ENCODE measurements at regions not wholly inside any gene's neighbourhood (a gene's known extent, or its start where the extent isn't known, plus 50 kb on each side); places are given as distances from the start of the nearest gene placed in this dataset.

GRCh38 chr2:181781078-181781786, 100.9 kb upstream of the NEUROD1 start:
- Histone ChIP-seq H3K9me3 (ENCODE audit: low read length) (no peaks in the 10 kb centered on the region), H3K4me2 (ENCODE audit: low read length) (no peak overlapping the region), H3K27ac (ENCODE audit: low read depth, low read length, poor library complexity, severe bottlenecking) (no peak overlapping the region), H3K4me3 (ENCODE audit: low read depth, low read length, poor library complexity, severe bottlenecking) (no peak overlapping the region), H3K9me2 (ENCODE audit: insufficient read depth, low read length) (no peaks in the 10 kb centered on the region), H4K20me1 (ENCODE audit: insufficient read depth, low read length) (no peaks in the 10 kb centered on the region), H3K36me3 (ENCODE audit: insufficient read depth, low read length) (no peaks in the 10 kb centered on the region), H2AFZ (ENCODE audit: low read length) (no peak overlapping the region), H3K79me2 (ENCODE audit: insufficient read depth, low read depth, low read length) (no peaks in the 10 kb centered on the region), H3K4me1 (ENCODE audit: insufficient read depth, low read length, poor library complexity, severe bottlenecking) (no peaks in the 10 kb centered on the region)
- intact Hi-C loops (cut with micrococcal nuclease; ENCODE audit: unreplicated experiment), result no loop called here
- CTCF ChIA-PET (ENCODE audit: unreplicated experiment), result no interaction called here
- TF ChIP-seq CTCF (conservative IDR thresholded peaks at IDR 0.05; ENCODE audit: low read length) (no peak), EZH2phosphoT487 (IDR thresholded peaks at IDR 0.05; ENCODE audit: borderline replicate concordance, low read depth, low read length) (no peak)
- BruUV-seq (replicated peaks), result no TSS peak
- POLR2A ChIA-PET, result interaction anchor here (0.5 to 1.3 kb wide), 3 partner anchors 9 to 569 kb away, joined by 3 to 4 read pairs (median 3); no protein-coding TSS in a partner anchor
- no peak for DNase-seq (ENCODE audit: low spot score)

- Histone ChIP-seq H3K9me3 (ENCODE audit: low read length) (no peaks in the 10 kb centered on the region), H2AFZ (ENCODE audit: low read length) (no peak overlapping the region), H3K4me3 (ENCODE audit: low read depth, low read length, poor library complexity, severe bottlenecking) (no peak overlapping the region), H3K79me2 (ENCODE audit: insufficient read depth, low read depth, low read length) (no peaks in the 10 kb centered on the region), H3K9me2 (ENCODE audit: insufficient read depth, low read length) (no peaks in the 10 kb centered on the region), H3K4me2 (ENCODE audit: low read length) (no peak overlapping the region), H3K36me3 (ENCODE audit: insufficient read depth, low read length) (no peaks in the 10 kb centered on the region), H3K27ac (ENCODE audit: low read depth, low read length, poor library complexity, severe bottlenecking) (no peak overlapping the region), H3K4me1 (ENCODE audit: insufficient read depth, low read length, poor library complexity, severe bottlenecking) (no peaks in the 10 kb centered on the region), H4K20me1 (ENCODE audit: insufficient read depth, low read length) (no peaks in the 10 kb centered on the region)
- POLR2A ChIA-PET, result no interaction called here
- BruUV-seq (replicated peaks), result no TSS peak
- intact Hi-C loops (cut with micrococcal nuclease; ENCODE audit: unreplicated experiment), result no loop called here
- TF ChIP-seq CTCF (conservative IDR thresholded peaks at IDR 0.05; ENCODE audit: low read length) (no peak), EZH2phosphoT487 (IDR thresholded peaks at IDR 0.05; ENCODE audit: borderline replicate concordance, low read depth, low read length) (no peak)
- no peak for DNase-seq (ENCODE audit: low spot score)
- CTCF ChIA-PET (ENCODE audit: unreplicated experiment), result no interaction called here
These were observed 102.3 kb upstream of the NEUROD1 start for GRCh38 chr2:181782660-181783059.

- POLR2A ChIA-PET, result interaction anchor here (1.1 kb wide), 1 partner anchor 26 kb away, joined by 4 read pairs; no protein-coding TSS in a partner anchor
- intact Hi-C loops (cut with micrococcal nuclease; ENCODE audit: unreplicated experiment), result no loop called here
- CTCF ChIA-PET (ENCODE audit: unreplicated experiment), result no interaction called here
- Histone ChIP-seq H2AFZ (ENCODE audit: low read length) (no peak overlapping the region), H3K4me1 (ENCODE audit: insufficient read depth, low read length, poor library complexity, severe bottlenecking) (no peaks in the 10 kb centered on the region), H3K4me3 (ENCODE audit: low read depth, low read length, poor library complexity, severe bottlenecking) (no peak overlapping the region), H3K4me2 (ENCODE audit: low read length) (no peak overlapping the region), H3K9me2 (ENCODE audit: insufficient read depth, low read length) (no peaks in the 10 kb centered on the region), H3K27ac (ENCODE audit: low read depth, low read length, poor library complexity, severe bottlenecking) (no peak overlapping the region), H3K79me2 (ENCODE audit: insufficient read depth, low read depth, low read length) (no peaks in the 10 kb centered on the region), H3K36me3 (ENCODE audit: insufficient read depth, low read length) (no peaks in the 10 kb centered on the region), H3K9me3 (ENCODE audit: low read length) (no peaks in the 10 kb centered on the region), H4K20me1 (ENCODE audit: insufficient read depth, low read length) (no peaks in the 10 kb centered on the region)
- BruUV-seq (replicated peaks), result no TSS peak
- TF ChIP-seq EZH2phosphoT487 (IDR thresholded peaks at IDR 0.05; ENCODE audit: borderline replicate concordance, low read depth, low read length), result no peak
- no peak for TF ChIP-seq CTCF (conservative IDR thresholded peaks at IDR 0.05; ENCODE audit: low read length)
- DNase-seq (ENCODE audit: low spot score), result no peak
These were observed 104.2 kb upstream of the NEUROD1 start for GRCh38 chr2:181784556-181784955.

Measured in OCI-LY7 (cell line).